HG03565 (cell line): ENCODE measurements at regions not wholly inside any gene's neighbourhood (a gene's known extent, or its start where the extent isn't known, plus 50 kb on each side); places are given as distances from the start of the nearest gene placed in this dataset.

Source experiments
- ATAC-seq: cut with Tn5 transposase; IDR thresholded peaks from one replicate; pipeline ENCODE4 v1.9.1; 2021; ENCODE audit warnings: mild to moderate bottlenecking, moderate library complexity; ENCODE audit not compliant: unreplicated experiment

GRCh38 chr6:114595186-114595585 is 252.4 kb upstream of the HS3ST5 start:
- no peak for ATAC-seq

- no peak for ATAC-seq
These were observed 249.7 kb upstream of the HS3ST5 start for GRCh38 chr6:114592506-114592905.

- no peak for ATAC-seq
These were observed 245.9 kb upstream of the HS3ST5 start for GRCh38 chr6:114588726-114589125.

GRCh38 chr6:114586298-114586697 is 243.5 kb upstream of the HS3ST5 start:
- no peak for ATAC-seq

- no peak for ATAC-seq
These were observed 238.5 kb upstream of the HS3ST5 start for GRCh38 chr6:114581293-114581692.

GRCh38 chr6:114580882-114581281 is 238.1 kb upstream of the HS3ST5 start:
- no peak for ATAC-seq

GRCh38 chr6:114579486-114579885 is 236.7 kb upstream of the HS3ST5 start:
- no peak for ATAC-seq

GRCh38 chr6:114577109-114577508 is 234.3 kb upstream of the HS3ST5 start:
- ATAC-seq = no peak

GRCh38 chr6:114576330-114576729 is 233.5 kb upstream of the HS3ST5 start:
- ATAC-seq = no peak

- ATAC-seq = no peak
These were observed 226.8 kb upstream of the HS3ST5 start for GRCh38 chr6:114569669-114570068.

- no peak for ATAC-seq
These were observed 221.6 kb upstream of the HS3ST5 start for GRCh38 chr6:114564302-114564933.

- no peak for ATAC-seq
These were observed 216.6 kb upstream of the HS3ST5 start for GRCh38 chr6:114559419-114559818.

GRCh38 chr6:114558153-114558552 is 215.3 kb upstream of the HS3ST5 start:
- ATAC-seq = no peak

- ATAC-seq = no peak
These were observed 214.1 kb upstream of the HS3ST5 start for GRCh38 chr6:114556846-114557488.

- ATAC-seq = no peak
These were observed 207.5 kb upstream of the HS3ST5 start for GRCh38 chr6:114550316-114550715.

GRCh38 chr6:114543696-114544095 is 200.9 kb upstream of the HS3ST5 start:
- ATAC-seq = no peak

- no peak for ATAC-seq
These were observed 199.0 kb upstream of the HS3ST5 start for GRCh38 chr6:114541794-114542193.

- ATAC-seq = no peak
These were observed 195.2 kb upstream of the HS3ST5 start for GRCh38 chr6:114537977-114538376.

GRCh38 chr6:114534813-114535212 is 192.0 kb upstream of the HS3ST5 start:
- no peak for ATAC-seq

GRCh38 chr6:114524081-114524480 is 181.3 kb upstream of the HS3ST5 start:
- no peak for ATAC-seq

GRCh38 chr6:114523508-114523907 is 180.7 kb upstream of the HS3ST5 start:
- ATAC-seq = no peak

GRCh38 chr6:114521926-114522325 is 179.1 kb upstream of the HS3ST5 start:
- ATAC-seq = no peak

GRCh38 chr6:114520976-114521375 is 178.2 kb upstream of the HS3ST5 start:
- ATAC-seq = no peak
